22Rv1 (cell line): ENCODE measurements at regions not wholly inside any gene's neighbourhood (a gene's known extent, or its start where the extent isn't known, plus 50 kb on each side); places are given as distances from the start of the nearest gene placed in this dataset.

Experiments used
- ZFX ChIP-seq: fragments of 450-650 bp; IDR thresholded peaks from 2 replicates; pipeline ENCODE4 v1.6.1; 2017; ENCODE audit warnings: antibody characterized with exemption, borderline replicate concordance
- TF ChIP-seq, protein P1 (sequence below): fragments of 450-650 bp; IDR thresholded peaks from 2 replicates; pipeline ENCODE4 v1.5.1; 2017; ENCODE audit warnings: mild to moderate bottlenecking

DNA sequence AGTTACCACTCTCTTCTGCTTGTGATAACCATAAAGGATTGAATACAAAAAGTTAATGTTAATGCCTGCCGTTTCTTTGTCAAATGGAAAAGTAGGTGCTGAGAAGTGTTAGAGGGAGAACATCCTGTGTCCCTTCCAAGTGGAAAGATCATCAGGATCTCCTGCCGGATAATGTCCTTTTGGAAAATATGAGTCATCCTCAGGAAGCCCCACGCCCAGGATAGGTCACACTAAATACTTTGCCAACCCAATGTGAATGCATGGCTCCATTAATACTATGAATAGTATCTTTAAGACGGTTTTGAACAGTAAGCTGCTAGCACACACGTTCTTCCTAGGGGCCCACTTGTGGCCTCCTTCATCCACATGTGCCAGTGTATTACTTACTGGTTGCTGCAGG lies 279.5 kb downstream of the ZNF326 start:
- TF ChIP-seq, protein P1, sequence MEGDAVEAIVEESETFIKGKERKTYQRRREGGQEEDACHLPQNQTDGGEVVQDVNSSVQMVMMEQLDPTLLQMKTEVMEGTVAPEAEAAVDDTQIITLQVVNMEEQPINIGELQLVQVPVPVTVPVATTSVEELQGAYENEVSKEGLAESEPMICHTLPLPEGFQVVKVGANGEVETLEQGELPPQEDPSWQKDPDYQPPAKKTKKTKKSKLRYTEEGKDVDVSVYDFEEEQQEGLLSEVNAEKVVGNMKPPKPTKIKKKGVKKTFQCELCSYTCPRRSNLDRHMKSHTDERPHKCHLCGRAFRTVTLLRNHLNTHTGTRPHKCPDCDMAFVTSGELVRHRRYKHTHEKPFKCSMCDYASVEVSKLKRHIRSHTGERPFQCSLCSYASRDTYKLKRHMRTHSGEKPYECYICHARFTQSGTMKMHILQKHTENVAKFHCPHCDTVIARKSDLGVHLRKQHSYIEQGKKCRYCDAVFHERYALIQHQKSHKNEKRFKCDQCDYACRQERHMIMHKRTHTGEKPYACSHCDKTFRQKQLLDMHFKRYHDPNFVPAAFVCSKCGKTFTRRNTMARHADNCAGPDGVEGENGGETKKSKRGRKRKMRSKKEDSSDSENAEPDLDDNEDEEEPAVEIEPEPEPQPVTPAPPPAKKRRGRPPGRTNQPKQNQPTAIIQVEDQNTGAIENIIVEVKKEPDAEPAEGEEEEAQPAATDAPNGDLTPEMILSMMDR = no peak
- no peak for TF ChIP-seq ZFX
